ENCODE measurements at regions not wholly inside any gene's neighbourhood (a gene's known extent, or its start where the extent isn't known, plus 50 kb on each side); places are given as distances from the start of the nearest gene placed in this dataset.

DNA sequence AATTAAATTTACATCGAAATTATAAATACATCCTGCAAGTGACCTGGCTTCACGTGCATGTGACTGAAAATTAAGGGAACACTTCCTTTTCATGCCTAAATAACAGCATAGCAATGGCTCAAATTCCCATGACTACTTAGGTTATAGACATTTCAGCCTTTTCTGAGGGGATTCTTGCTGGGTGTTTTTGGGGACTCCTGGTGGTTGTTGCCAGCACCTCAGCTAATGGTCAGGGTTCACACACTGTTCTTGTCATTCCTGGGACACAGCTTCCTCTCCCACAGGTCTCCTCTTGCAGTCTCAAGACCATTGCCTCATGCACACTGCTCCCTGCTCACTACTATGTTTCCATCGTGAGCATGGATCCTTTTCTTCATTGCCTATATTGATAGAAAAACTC is 148.9 kb upstream of the GLI3 start:
- TF ChIP-seq, protein P1, sequence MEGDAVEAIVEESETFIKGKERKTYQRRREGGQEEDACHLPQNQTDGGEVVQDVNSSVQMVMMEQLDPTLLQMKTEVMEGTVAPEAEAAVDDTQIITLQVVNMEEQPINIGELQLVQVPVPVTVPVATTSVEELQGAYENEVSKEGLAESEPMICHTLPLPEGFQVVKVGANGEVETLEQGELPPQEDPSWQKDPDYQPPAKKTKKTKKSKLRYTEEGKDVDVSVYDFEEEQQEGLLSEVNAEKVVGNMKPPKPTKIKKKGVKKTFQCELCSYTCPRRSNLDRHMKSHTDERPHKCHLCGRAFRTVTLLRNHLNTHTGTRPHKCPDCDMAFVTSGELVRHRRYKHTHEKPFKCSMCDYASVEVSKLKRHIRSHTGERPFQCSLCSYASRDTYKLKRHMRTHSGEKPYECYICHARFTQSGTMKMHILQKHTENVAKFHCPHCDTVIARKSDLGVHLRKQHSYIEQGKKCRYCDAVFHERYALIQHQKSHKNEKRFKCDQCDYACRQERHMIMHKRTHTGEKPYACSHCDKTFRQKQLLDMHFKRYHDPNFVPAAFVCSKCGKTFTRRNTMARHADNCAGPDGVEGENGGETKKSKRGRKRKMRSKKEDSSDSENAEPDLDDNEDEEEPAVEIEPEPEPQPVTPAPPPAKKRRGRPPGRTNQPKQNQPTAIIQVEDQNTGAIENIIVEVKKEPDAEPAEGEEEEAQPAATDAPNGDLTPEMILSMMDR (IDR thresholded peaks at IDR 0.05; ENCODE audit: low read depth, low read length, missing control alignments): peak; percentile 43
- no peak overlapping the region for H3K4me3 ChIP-seq (replicated peaks; ENCODE audit: low read depth, low read length)
- no peak for DNase-seq (ENCODE audit: extremely low read depth, low read depth)

DNA sequence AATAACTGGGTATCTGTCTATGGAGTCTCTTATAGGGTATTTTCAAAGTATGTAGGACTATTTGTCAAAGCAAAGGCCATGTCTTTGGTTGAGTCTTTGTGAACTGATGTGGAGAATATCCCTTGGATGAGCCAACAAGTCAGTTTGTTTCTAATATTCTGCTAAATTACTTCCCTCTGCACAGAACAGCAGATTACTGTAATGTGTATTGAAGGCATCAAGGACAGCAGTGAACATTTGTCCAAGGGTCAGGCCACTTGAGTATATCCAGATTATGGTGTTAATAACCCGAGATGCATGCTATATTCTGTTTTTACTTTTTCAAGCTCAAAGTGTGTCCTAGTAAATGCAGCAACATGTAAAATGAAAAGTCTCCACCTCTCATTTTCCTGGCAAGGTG is 144.2 kb upstream of the GLI3 start:
- no peak overlapping the region for H3K4me3 ChIP-seq (replicated peaks; ENCODE audit: low read depth, low read length)
- TF ChIP-seq, protein P1 (IDR thresholded peaks at IDR 0.05; ENCODE audit: low read depth, low read length, missing control alignments): no peak
- DNase-seq (ENCODE audit: extremely low read depth, low read depth): no peak

DNA sequence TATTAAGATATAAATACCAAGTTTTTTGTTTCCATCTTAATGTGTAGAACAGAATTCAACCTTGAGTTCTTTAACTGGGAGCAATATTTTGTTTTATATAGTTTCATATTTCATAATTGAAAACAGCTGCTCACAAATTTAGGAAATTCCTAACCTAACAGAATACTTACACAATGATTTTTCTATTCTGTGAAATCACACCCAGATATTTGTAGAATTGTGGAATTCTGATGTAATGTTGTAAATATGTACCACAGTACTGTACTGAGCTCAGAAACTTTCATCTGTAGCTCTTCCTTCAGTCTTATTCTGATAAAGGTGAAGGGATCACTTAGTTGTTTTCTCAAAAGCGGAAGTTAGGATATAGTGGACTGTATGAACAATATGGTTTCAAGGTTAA is 143.4 kb upstream of the GLI3 start:
- H3K4me3 ChIP-seq (replicated peaks; ENCODE audit: low read depth, low read length): no peak overlapping the region
- no peak for DNase-seq (ENCODE audit: extremely low read depth, low read depth)
- TF ChIP-seq, protein P1 (IDR thresholded peaks at IDR 0.05; ENCODE audit: low read depth, low read length, missing control alignments): no peak

- TF ChIP-seq, protein P1 (IDR thresholded peaks at IDR 0.05; ENCODE audit: low read depth, low read length, missing control alignments): no peak
- H3K4me3 ChIP-seq (replicated peaks; ENCODE audit: low read depth, low read length): no peak overlapping the region
- no peak for DNase-seq (ENCODE audit: extremely low read depth, low read depth)
Measured at GRCh38 chr7:42378149-42378548, 141.1 kb upstream of the GLI3 start.

- no peak overlapping the region for H3K4me3 ChIP-seq (replicated peaks; ENCODE audit: low read depth, low read length)
- no peak for DNase-seq (ENCODE audit: extremely low read depth, low read depth)
- TF ChIP-seq, protein P1 (IDR thresholded peaks at IDR 0.05; ENCODE audit: low read depth, low read length, missing control alignments): no peak
Measured at GRCh38 chr7:42373285-42373684, 136.3 kb upstream of the GLI3 start.

GRCh38 chr7:42372479-42372878 is 135.5 kb upstream of the GLI3 start:
- DNase-seq (ENCODE audit: extremely low read depth, low read depth): no peak
- TF ChIP-seq, protein P1 (IDR thresholded peaks at IDR 0.05; ENCODE audit: low read depth, low read length, missing control alignments): no peak
- no peak overlapping the region for H3K4me3 ChIP-seq (replicated peaks; ENCODE audit: low read depth, low read length)

- DNase-seq (ENCODE audit: extremely low read depth, low read depth): no peak
- TF ChIP-seq, protein P1 (IDR thresholded peaks at IDR 0.05; ENCODE audit: low read depth, low read length, missing control alignments): no peak
- no peak overlapping the region for H3K4me3 ChIP-seq (replicated peaks; ENCODE audit: low read depth, low read length)
Measured at GRCh38 chr7:42359946-42360345, 122.9 kb upstream of the GLI3 start.
